ELF-1 (cell line): ENCODE measurements at regions not wholly inside any gene's neighbourhood (a gene's known extent, or its start where the extent isn't known, plus 50 kb on each side); places are given as distances from the start of the nearest gene placed in this dataset.

ENCODE experiments used
- DNase-seq: peaks from one replicate; pipeline ENCODE4 v3.0.0-alpha.2; 2016; ENCODE audit warnings: low read depth, low spot score

- DNase-seq = no peak
These were observed 188.4 kb downstream of the ACER2 start for GRCh38 chr9:19597176-19597575.

- no peak for DNase-seq
These were observed 186.2 kb downstream of the ACER2 start for GRCh38 chr9:19595003-19595402.

- no peak for DNase-seq
These were observed 178.9 kb downstream of the ACER2 start for GRCh38 chr9:19587678-19588077.

GRCh38 chr9:19583890-19584289 is 175.1 kb downstream of the ACER2 start:
- no peak for DNase-seq

GRCh38 chr9:19577411-19577810 is 168.6 kb downstream of the ACER2 start:
- no peak for DNase-seq

GRCh38 chr9:19568946-19569345 is 160.1 kb downstream of the ACER2 start:
- DNase-seq = no peak

GRCh38 chr9:19564396-19565061 is 155.7 kb downstream of the ACER2 start:
- DNase-seq = no peak

- no peak for DNase-seq
These were observed 146.4 kb downstream of the ACER2 start for GRCh38 chr9:19555214-19555613.

- DNase-seq = no peak
These were observed 145.7 kb downstream of the ACER2 start for GRCh38 chr9:19554529-19554928.

- no peak for DNase-seq
These were observed 144.6 kb downstream of the ACER2 start for GRCh38 chr9:19553441-19553840.

GRCh38 chr9:19552282-19553105 is 143.7 kb downstream of the ACER2 start:
- DNase-seq = no peak

- DNase-seq = peak; percentile 84
These were observed 142.5 kb downstream of the ACER2 start for GRCh38 chr9:19551124-19551929.

- no peak for DNase-seq
These were observed 141.2 kb downstream of the ACER2 start for GRCh38 chr9:19550009-19550408.

GRCh38 chr9:19533373-19533772 is 124.6 kb downstream of the ACER2 start:
- no peak for DNase-seq

GRCh38 chr9:19527663-19528062 is 118.9 kb downstream of the ACER2 start:
- peak; percentile 11 for DNase-seq

GRCh38 chr9:19522558-19522957 is 113.7 kb downstream of the ACER2 start:
- DNase-seq = no peak

GRCh38 chr9:19521205-19521604 is 112.4 kb downstream of the ACER2 start:
- no peak for DNase-seq

- DNase-seq = peak; percentile 75
These were observed 108.6 kb downstream of the ACER2 start for GRCh38 chr9:19517202-19517942.

GRCh38 chr9:19516348-19516747 is 107.5 kb downstream of the ACER2 start:
- DNase-seq = no peak

- no peak for DNase-seq
These were observed 105.0 kb downstream of the ACER2 start for GRCh38 chr9:19513671-19514275.
